ENCODE measurements at regions not wholly inside any gene's neighbourhood (a gene's known extent, or its start where the extent isn't known, plus 50 kb on each side); places are given as distances from the start of the nearest gene placed in this dataset.

GRCh38 chr12:131363393-131363792, 347.5 kb upstream of the SFSWAP start:
- no peak for TF ChIP-seq CTCF (optimal IDR thresholded peaks at IDR 0.05 in 1 of 3, IDR thresholded peaks at IDR 0.05 in 1 of 3, conservative IDR thresholded peaks at IDR 0.05 in 1 of 3; ENCODE audit: extremely low read depth in 1 of 3, insufficient read depth in 2 of 3, low read length in 3 of 3)
- no peak for TF ChIP-seq EZH2 (IDR thresholded peaks at IDR 0.05; ENCODE audit: low read length)

All from keratinocyte (primary cell).